Ectodermal cell (in vitro differentiated cells): ENCODE measurements at regions not wholly inside any gene's neighbourhood (a gene's known extent, or its start where the extent isn't known, plus 50 kb on each side); places are given as distances from the start of the nearest gene placed in this dataset.

ENCODE experiments used
- H3K27ac ChIP-seq: 2 replicates; pipeline ENCODE4 v1.7.0; 2013; ENCODE audit warnings: mild to moderate bottlenecking, low read depth, low read length; ENCODE audit not compliant: insufficient read depth, poor library complexity, severe bottlenecking
- H3K27me3 ChIP-seq: 2 replicates; pipeline ENCODE4 v1.7.0; 2013; ENCODE audit warnings: mild to moderate bottlenecking, low read length; ENCODE audit not compliant: insufficient read depth, control insufficient read depth, poor library complexity, severe bottlenecking
- H3K36me3 ChIP-seq: one replicate; pipeline ENCODE4 v1.7.0; 2013; ENCODE audit warnings: low read length; ENCODE audit not compliant: control insufficient read depth, insufficient read depth
- H3K4me1 ChIP-seq: one replicate; pipeline ENCODE4 v1.7.0; 2013; ENCODE audit warnings: low read length; ENCODE audit not compliant: control insufficient read depth, insufficient read depth
- H3K4me3 ChIP-seq: 2 replicates; pipeline ENCODE4 v1.7.0; 2013; ENCODE audit warnings: low read depth, low read length, control low read depth; ENCODE audit not compliant: insufficient read depth
- H3K9me3 ChIP-seq: 2 replicates; pipeline ENCODE4 v1.7.0; 2013; ENCODE audit warnings: mild to moderate bottlenecking, low read length, moderate library complexity; ENCODE audit not compliant: control insufficient read depth
- WGBS, 2 experiments: methylation state at CpG; one replicate each; pipeline ENCODE4 v1.1.7; 2013; ENCODE audit warnings: missing lambda C conversion rate in 2 of 2; 5-methylcytosine and 5-hydroxymethylcytosine counted together

DNA sequence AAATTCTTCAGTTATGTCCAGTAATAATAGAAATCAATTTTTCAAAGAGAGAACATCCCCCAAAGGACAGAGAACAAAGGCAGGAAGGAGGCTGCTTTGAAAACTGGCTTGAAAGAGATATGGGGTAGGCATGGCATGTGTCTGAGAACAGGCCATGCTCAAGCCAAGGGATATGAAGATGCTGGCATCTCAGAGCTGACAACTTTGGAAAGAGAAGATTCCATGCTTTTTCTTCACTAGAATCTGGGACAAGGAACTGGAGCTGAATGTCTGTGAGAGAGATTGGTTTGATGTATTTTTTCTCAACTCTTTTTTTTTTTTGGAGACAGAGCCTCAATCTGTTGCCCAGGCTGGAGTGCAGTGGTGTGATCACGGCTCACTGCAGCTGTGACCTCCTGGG, 139.8 kb upstream of the DLX2 start:
- H3K9me3 ChIP-seq = no peaks in the 10 kb centered on the region
- H3K36me3 ChIP-seq = no peaks in the 10 kb centered on the region
- H3K4me3 ChIP-seq = no peak overlapping the region
- WGBS, 2 experiments = 86 to 91% methylated on average over 1 of the region's 1 CpG
- H3K4me1 ChIP-seq = no peaks in the 10 kb centered on the region
- H3K27me3 ChIP-seq = no peaks in the 10 kb centered on the region
- H3K27ac ChIP-seq = no peak overlapping the region

DNA sequence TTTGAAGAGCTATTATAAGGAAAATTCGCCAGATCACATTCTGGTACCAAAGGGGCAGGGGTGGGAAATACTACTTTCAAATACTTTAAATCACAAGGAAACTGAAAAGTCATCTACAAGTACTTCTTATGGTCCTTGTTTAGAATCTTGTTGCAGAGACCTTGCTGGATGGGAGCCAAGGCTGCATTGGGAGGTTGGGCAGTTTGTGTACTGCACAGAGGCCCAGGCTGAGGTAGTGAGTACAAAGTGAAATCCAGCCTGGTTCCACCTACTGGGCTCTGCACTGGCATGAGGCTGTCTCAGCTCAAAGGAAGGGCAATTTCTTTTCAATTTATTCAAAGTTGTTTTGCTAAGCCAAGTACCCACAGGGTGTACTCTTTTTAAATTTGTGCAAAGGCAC, 140.3 kb upstream of the DLX2 start:
- Histone ChIP-seq H3K27me3 (no peaks in the 10 kb centered on the region), H3K4me1 (no peaks in the 10 kb centered on the region), H3K27ac (no peak overlapping the region), H3K9me3 (no peaks in the 10 kb centered on the region), H3K36me3 (no peaks in the 10 kb centered on the region), H3K4me3 (no peak overlapping the region)
- 88 to 100% methylated on average over 1 of the region's 1 CpG for WGBS, 2 experiments

DNA sequence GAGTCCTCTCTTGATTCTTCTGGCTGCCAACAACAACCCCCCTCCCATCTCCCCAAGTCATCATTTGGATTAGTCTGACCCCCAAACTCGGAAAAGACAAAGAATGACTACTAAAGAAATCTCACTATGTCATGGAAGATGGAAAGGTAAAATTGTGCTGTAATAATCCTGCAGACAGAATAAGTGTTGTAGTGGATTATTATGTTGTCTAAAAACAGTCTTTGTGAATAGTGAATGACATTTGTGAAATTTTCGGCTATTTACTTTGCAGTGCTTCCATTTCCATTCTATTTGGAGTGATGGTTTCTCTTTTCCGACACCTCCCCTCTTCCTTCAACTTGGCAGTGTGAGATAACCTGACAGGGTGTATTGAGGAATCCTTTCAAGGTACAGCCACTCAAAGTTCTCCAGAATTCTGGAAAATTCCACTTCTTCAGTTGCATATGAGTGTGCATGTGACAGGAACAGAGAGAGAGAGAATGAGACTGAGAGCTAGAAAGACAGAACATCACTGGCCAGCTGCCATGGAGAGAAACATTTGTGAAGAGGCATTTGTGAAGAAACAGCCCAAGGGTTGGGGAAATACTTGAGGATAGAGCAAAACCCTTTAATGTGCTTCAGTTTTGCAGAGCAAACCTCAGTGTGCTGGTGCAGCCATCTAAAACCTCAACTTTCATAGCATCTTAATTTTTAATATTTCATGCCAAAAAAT, 141.9 kb upstream of the DLX2 start:
- WGBS, 2 experiments = 90 to 93% methylated on average over 3 of the region's 3 CpGs
- H3K36me3 ChIP-seq = no peaks in the 10 kb centered on the region
- no peaks in the 10 kb centered on the region for H3K4me1 ChIP-seq
- no peak overlapping the region for H3K4me3 ChIP-seq
- no peak overlapping the region for H3K27ac ChIP-seq
- H3K27me3 ChIP-seq = no peaks in the 10 kb centered on the region
- no peaks in the 10 kb centered on the region for H3K9me3 ChIP-seq

DNA sequence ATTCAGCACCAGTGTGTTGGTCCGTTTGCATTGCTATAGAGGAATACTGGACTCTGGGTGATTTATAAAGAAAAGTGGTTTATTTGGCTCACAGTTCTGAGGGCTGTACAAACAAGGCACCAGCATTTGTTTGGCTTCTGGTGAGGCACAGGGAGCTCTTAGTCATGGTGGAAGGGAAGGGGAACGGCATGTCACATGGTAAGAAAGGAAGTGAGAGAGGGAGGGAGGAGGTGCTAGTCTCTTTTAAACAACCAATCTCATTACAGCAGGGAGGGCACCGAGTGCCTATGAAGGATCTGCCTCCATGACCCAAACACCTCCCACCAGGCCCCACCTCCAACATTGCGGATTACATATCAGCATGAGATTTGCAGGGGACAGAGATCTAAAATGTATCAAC, 143.9 kb upstream of the DLX2 start:
- Histone ChIP-seq H3K4me3 (no peak overlapping the region), H3K4me1 (no peaks in the 10 kb centered on the region), H3K27ac (no peak overlapping the region), H3K27me3 (no peaks in the 10 kb centered on the region), H3K9me3 (no peaks in the 10 kb centered on the region), H3K36me3 (no peaks in the 10 kb centered on the region)
- 82 to 89% methylated on average over 4 of the region's 4 CpGs for WGBS, 2 experiments

DNA sequence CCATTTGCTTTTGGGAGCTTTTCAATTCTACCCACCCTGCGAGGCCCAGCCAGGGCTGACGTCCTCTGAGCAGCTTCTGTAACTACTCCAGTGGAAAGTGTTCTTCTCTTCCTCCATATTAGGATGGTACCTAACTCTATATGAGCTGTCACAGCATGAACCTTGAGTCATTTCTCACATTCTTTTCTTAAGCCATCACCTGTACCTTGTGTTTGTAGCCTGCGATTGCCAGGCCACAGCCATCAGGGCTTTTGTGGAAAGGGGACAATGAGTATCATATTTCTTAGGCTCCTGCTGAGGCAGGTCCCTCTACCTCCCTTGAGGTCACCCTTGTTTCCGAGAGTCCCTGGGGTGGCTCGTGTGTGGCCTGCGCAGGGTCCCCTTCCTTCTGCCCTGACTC, 144.5 kb upstream of the DLX2 start:
- 81 to 88% methylated on average over 6 of the region's 6 CpGs for WGBS, 2 experiments
- H3K4me3 ChIP-seq = no peak overlapping the region
- H3K27ac ChIP-seq = no peak overlapping the region
- H3K36me3 ChIP-seq = no peaks in the 10 kb centered on the region
- no peaks in the 10 kb centered on the region for H3K9me3 ChIP-seq
- H3K4me1 ChIP-seq = peaks cover 3% of the 10 kb centered on the region
- no peaks in the 10 kb centered on the region for H3K27me3 ChIP-seq

DNA sequence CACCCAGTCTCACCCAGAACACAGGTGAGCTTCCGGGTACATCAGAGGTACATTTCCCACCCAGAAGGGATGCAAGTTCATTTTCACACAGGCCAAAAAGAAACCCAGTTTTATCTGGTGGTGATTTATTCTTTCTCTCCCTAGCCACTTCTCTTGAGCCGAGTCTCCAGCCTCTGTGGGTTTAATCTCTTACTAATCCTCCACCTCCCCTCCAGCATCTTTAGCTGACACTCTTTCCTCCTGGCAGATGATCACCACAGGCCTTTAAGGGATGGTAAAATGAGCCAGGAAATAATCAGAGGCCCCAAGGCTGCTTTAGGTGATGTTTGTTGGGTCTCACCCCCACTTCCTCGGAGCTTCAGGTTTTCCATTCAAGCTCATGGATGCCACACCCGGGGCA, 145.7 kb upstream of the DLX2 start:
- whole genome bisulfite sequencing, 2 experiments = 70 to 74% methylated on average over 4 of the region's 4 CpGs
- no peaks in the 10 kb centered on the region for H3K36me3 ChIP-seq
- H3K27ac ChIP-seq = no peak overlapping the region
- H3K27me3 ChIP-seq = no peaks in the 10 kb centered on the region
- H3K9me3 ChIP-seq = no peaks in the 10 kb centered on the region
- H3K4me1 ChIP-seq = peaks cover 3% of the 10 kb centered on the region
- H3K4me3 ChIP-seq = no peak overlapping the region

DNA sequence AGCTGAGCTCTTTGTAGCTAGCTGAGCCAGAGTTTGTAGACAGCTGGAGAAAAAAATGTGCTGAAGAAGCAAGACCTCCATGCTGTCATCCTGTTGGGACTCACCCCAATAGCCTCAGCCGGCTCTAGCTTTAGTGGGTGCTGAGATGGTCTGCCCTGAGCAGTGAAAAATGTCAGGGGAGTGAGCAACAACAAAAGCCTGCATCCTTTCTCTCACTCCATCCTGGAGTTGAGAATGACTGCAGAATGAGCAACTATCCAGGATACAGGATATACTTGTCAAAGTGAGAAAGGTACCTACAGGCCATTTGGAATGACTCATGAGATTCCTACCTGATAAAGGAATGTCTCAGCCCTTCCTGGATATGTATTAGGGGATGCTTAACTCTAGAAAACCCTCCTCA, 146.1 kb upstream of the DLX2 start:
- Histone ChIP-seq H3K9me3 (no peaks in the 10 kb centered on the region), H3K27me3 (no peaks in the 10 kb centered on the region), H3K4me3 (no peak overlapping the region), H3K36me3 (no peaks in the 10 kb centered on the region), H3K27ac (no peak overlapping the region), H3K4me1 (peaks cover 3% of the 10 kb centered on the region)
- 84 to 92% methylated on average over 1 of the region's 1 CpG for WGBS, 2 experiments

DNA sequence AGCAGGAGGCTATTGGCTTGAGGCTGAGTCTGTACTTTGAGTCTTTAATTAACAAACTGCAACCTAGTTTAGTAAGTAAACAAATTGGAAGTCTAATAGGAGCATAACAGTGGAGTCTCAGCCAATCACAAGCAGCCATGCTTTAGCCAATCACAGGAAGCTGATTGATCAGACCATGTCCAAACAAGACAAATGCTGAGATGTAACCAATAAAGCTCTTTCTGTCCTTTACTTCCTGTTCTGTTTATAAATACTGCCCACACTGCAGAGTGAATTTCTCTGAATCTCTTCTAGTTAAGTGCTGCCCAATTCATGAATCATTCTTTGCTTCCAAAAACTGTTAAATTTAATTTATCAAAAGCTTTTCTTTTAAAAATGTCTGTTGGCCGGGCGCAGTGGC, 146.6 kb upstream of the DLX2 start:
- WGBS, 2 experiments = 94 to 98% methylated on average over 2 of the region's 2 CpGs
- no peaks in the 10 kb centered on the region for H3K27me3 ChIP-seq
- no peak overlapping the region for H3K27ac ChIP-seq

DNA sequence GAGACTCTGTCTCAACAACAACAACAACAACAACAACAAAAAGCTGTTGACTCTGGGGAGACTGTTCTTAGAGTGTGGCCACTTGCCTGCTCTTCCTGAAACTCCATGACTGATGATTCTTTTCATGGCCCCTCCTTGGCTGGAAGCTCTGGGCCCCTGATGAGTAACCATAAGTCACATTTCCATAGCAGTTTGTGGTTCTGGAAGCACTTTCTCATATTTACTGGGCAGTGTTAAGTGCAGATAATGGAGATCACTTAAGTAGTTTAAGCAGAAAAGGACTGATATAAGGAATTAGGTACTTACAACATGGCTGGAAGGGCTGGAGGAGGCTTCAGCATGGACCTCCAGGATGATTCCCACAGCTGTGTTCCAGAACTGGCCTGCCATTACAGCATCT, 147.3 kb upstream of the DLX2 start:
- no peak overlapping the region for H3K27ac ChIP-seq

More for the DNA sequence above, 146.6 kb upstream of the DLX2 start:
- H3K36me3 ChIP-seq = no peaks in the 10 kb centered on the region
- H3K9me3 ChIP-seq = no peaks in the 10 kb centered on the region
- peaks cover 3% of the 10 kb centered on the region for H3K4me1 ChIP-seq
- H3K4me3 ChIP-seq = no peak overlapping the region

DNA sequence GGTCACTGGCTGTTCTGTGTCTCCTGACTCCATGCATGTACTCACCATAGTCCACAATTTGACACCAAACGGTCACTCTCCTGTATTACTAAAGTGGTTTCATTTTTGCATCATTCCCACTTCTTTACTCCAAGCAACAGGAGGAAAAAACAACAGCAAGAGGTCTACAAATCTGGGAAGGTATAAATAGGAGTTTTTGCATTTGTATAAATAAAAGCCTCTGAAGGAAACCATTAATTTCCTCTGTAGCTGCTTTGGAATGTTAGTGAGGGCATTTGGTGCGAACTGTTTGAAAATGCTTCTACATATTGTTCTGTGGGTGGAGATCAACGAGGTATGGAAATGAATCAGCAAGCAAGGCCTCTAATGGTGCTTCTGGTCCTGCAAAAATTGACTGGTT, 148.5 kb upstream of the DLX2 start:
- Histone ChIP-seq H3K27me3 (no peaks in the 10 kb centered on the region), H3K9me3 (no peaks in the 10 kb centered on the region), H3K27ac (no peak overlapping the region), H3K4me1 (peaks cover 3% of the 10 kb centered on the region), H3K4me3 (no peak overlapping the region), H3K36me3 (no peaks in the 10 kb centered on the region)
- 71 to 78% methylated on average over 2 to 3 of the region's 3 CpGs for WGBS, 2 experiments

More for the DNA sequence above, 147.3 kb upstream of the DLX2 start:
- no peaks in the 10 kb centered on the region for H3K9me3 ChIP-seq
- no peak overlapping the region for H3K4me3 ChIP-seq
- H3K36me3 ChIP-seq = no peaks in the 10 kb centered on the region
- H3K4me1 ChIP-seq = peaks cover 3% of the 10 kb centered on the region
- H3K27me3 ChIP-seq = no peaks in the 10 kb centered on the region

DNA sequence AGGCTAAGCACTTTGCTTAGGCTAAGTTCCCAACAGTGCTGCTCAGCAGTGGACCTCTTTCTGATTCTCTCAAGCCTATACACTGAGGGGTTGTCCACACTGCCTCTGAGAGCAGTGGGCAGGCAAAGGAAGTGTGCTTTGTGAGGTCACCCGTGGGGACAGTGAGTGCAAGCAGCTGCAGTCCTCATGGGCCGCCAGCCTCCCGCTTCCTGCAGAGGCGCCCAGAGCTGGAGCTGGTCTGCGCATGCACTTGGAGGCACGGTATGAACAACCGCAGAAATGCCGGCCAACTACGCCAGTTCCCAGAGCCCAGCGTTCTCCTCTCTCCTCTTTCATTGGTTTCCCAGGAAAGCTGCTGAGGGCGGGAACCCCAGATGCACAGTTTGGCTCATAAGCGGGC, 149.5 kb upstream of the DLX2 start:
- H3K27ac ChIP-seq = no peak overlapping the region
- H3K4me1 ChIP-seq = peaks cover 3% of the 10 kb centered on the region
- no peaks in the 10 kb centered on the region for H3K27me3 ChIP-seq
- H3K4me3 ChIP-seq = no peak overlapping the region
- H3K9me3 ChIP-seq = no peaks in the 10 kb centered on the region
- 92 to 93% methylated on average over 12 of the region's 12 CpGs for WGBS, 2 experiments
- no peaks in the 10 kb centered on the region for H3K36me3 ChIP-seq
